ENCODE measurements at regions not wholly inside any gene's neighbourhood (a gene's known extent, or its start where the extent isn't known, plus 50 kb on each side); places are given as distances from the start of the nearest gene placed in this dataset.

GRCh38 chr4:32106767-32107166 lies 1386.6 kb downstream of the PCDH7 start:
- CTCF ChIA-PET: no interaction called here
- Mint-ChIP-seq H3K4me1 (no peaks in the 10 kb centered on the region), H3K27ac (no peak overlapping the region)

GRCh38 chr4:32112891-32113290 lies 1392.7 kb downstream of the PCDH7 start:
- CTCF ChIA-PET: no interaction called here
- Mint-ChIP-seq H3K4me1 (no peaks in the 10 kb centered on the region), H3K9me3 (ENCODE audit: low read depth) (peaks cover 3% of the 10 kb centered on the region), H3K36me3 (no peaks in the 10 kb centered on the region), H3K27me3 (no peaks in the 10 kb centered on the region), H3K27ac (no peak overlapping the region), H3K4me3 (no peak overlapping the region)
- no peak for DNase-seq
- no peak for ATAC-seq

More at GRCh38 chr4:32106767-32107166, 1386.6 kb downstream of the PCDH7 start:
- Mint-ChIP-seq H3K4me3 (no peak overlapping the region), H3K27me3 (no peaks in the 10 kb centered on the region), H3K9me3 (ENCODE audit: low read depth) (peaks cover 6% of the 10 kb centered on the region), H3K36me3 (no peaks in the 10 kb centered on the region)
- ATAC-seq (no peak), DNase-seq (no peak)

- ATAC-seq (no peak), DNase-seq (no peak)
- Mint-ChIP-seq H3K27me3 (no peaks in the 10 kb centered on the region), H3K9me3 (ENCODE audit: low read depth) (peaks cover 3% of the 10 kb centered on the region), H3K27ac (no peak overlapping the region), H3K36me3 (no peaks in the 10 kb centered on the region), H3K4me1 (no peaks in the 10 kb centered on the region), H3K4me3 (no peak overlapping the region)
- CTCF ChIA-PET: no interaction called here
Observed at GRCh38 chr4:32117693-32118092, 1397.5 kb downstream of the PCDH7 start.

GRCh38 chr4:32119907-32120306 lies 1399.7 kb downstream of the PCDH7 start:
- Mint-ChIP-seq H3K27me3 (no peaks in the 10 kb centered on the region), H3K4me1 (no peaks in the 10 kb centered on the region), H3K27ac (no peak overlapping the region), H3K9me3 (ENCODE audit: low read depth) (peaks cover 5% of the 10 kb centered on the region), H3K4me3 (no peak overlapping the region), H3K36me3 (no peaks in the 10 kb centered on the region)
- CTCF ChIA-PET: no interaction called here
- ATAC-seq (no peak), DNase-seq (no peak)

- no peaks in the 10 kb centered on the region for H3K27me3 Mint-ChIP-seq
- no peak overlapping the region for H3K27ac Mint-ChIP-seq
- H3K36me3 Mint-ChIP-seq: no peaks in the 10 kb centered on the region
- no peak for DNase-seq
- ATAC-seq: no peak
- H3K4me1 Mint-ChIP-seq: no peaks in the 10 kb centered on the region
- H3K9me3 Mint-ChIP-seq (ENCODE audit: low read depth): peaks cover 9% of the 10 kb centered on the region
- no peak overlapping the region for H3K4me3 Mint-ChIP-seq
- CTCF ChIA-PET: no interaction called here
Observed at GRCh38 chr4:32128549-32128948, 1408.4 kb downstream of the PCDH7 start.

GRCh38 chr4:32129967-32130366 lies 1409.8 kb downstream of the PCDH7 start:
- H3K27me3 Mint-ChIP-seq: no peaks in the 10 kb centered on the region
- H3K9me3 Mint-ChIP-seq (ENCODE audit: low read depth): peaks cover 11% of the 10 kb centered on the region
- H3K36me3 Mint-ChIP-seq: no peaks in the 10 kb centered on the region
- DNase-seq (no peak), ATAC-seq (no peak)
- no peak overlapping the region for H3K4me3 Mint-ChIP-seq
- no peaks in the 10 kb centered on the region for H3K4me1 Mint-ChIP-seq
- CTCF ChIA-PET: no interaction called here
- H3K27ac Mint-ChIP-seq: no peak overlapping the region

GRCh38 chr4:32133141-32133540 lies 1413.0 kb downstream of the PCDH7 start:
- CTCF ChIA-PET: no interaction called here
- Mint-ChIP-seq H3K4me1 (no peaks in the 10 kb centered on the region), H3K36me3 (no peaks in the 10 kb centered on the region), H3K27ac (no peak overlapping the region), H3K4me3 (no peak overlapping the region), H3K27me3 (no peaks in the 10 kb centered on the region), H3K9me3 (ENCODE audit: low read depth) (peaks cover 7% of the 10 kb centered on the region)
- no peak for DNase-seq
- no peak for ATAC-seq

- CTCF ChIA-PET: no interaction called here
- no peaks in the 10 kb centered on the region for H3K36me3 Mint-ChIP-seq
- peaks cover 7% of the 10 kb centered on the region for H3K9me3 Mint-ChIP-seq (ENCODE audit: low read depth)
- H3K27me3 Mint-ChIP-seq: no peaks in the 10 kb centered on the region
- no peak for DNase-seq
- no peak for ATAC-seq
- no peaks in the 10 kb centered on the region for H3K4me1 Mint-ChIP-seq
- no peak overlapping the region for H3K4me3 Mint-ChIP-seq
- no peak overlapping the region for H3K27ac Mint-ChIP-seq
Observed at GRCh38 chr4:32133734-32134133, 1413.6 kb downstream of the PCDH7 start.

GRCh38 chr4:32135642-32136041 lies 1415.5 kb downstream of the PCDH7 start:
- Mint-ChIP-seq H3K4me1 (no peaks in the 10 kb centered on the region), H3K9me3 (ENCODE audit: low read depth) (peaks cover 7% of the 10 kb centered on the region), H3K27ac (no peak overlapping the region), H3K36me3 (no peaks in the 10 kb centered on the region), H3K4me3 (no peak overlapping the region), H3K27me3 (no peaks in the 10 kb centered on the region)
- CTCF ChIA-PET: no interaction called here
- DNase-seq (no peak), ATAC-seq (no peak)

- no peak overlapping the region for H3K4me3 Mint-ChIP-seq
- CTCF ChIA-PET: no interaction called here
Observed at GRCh38 chr4:32136081-32136787, 1416.1 kb downstream of the PCDH7 start.

GRCh38 chr4:32140636-32141035 lies 1420.5 kb downstream of the PCDH7 start:
- peak; percentile 27 for ATAC-seq
- peaks cover 4% of the 10 kb centered on the region for H3K9me3 Mint-ChIP-seq (ENCODE audit: low read depth)

More at GRCh38 chr4:32136081-32136787, 1416.1 kb downstream of the PCDH7 start:
- Mint-ChIP-seq H3K27ac (no peak overlapping the region), H3K9me3 (ENCODE audit: low read depth) (peaks cover 8% of the 10 kb centered on the region), H3K27me3 (no peaks in the 10 kb centered on the region), H3K4me1 (no peaks in the 10 kb centered on the region), H3K36me3 (no peaks in the 10 kb centered on the region)
- ATAC-seq: no peak
- no peak for DNase-seq

GRCh38 chr4:32142075-32142474 lies 1421.9 kb downstream of the PCDH7 start:
- H3K4me3 Mint-ChIP-seq: no peak overlapping the region
- CTCF ChIA-PET: no interaction called here
- no peaks in the 10 kb centered on the region for H3K27me3 Mint-ChIP-seq
- H3K36me3 Mint-ChIP-seq: no peaks in the 10 kb centered on the region
- no peak overlapping the region for H3K27ac Mint-ChIP-seq
- H3K9me3 Mint-ChIP-seq (ENCODE audit: low read depth): peaks cover 4% of the 10 kb centered on the region
- no peaks in the 10 kb centered on the region for H3K4me1 Mint-ChIP-seq
- DNase-seq (no peak), ATAC-seq (no peak)

More at GRCh38 chr4:32140636-32141035, 1420.5 kb downstream of the PCDH7 start:
- Mint-ChIP-seq H3K4me3 (no peak overlapping the region), H3K4me1 (no peaks in the 10 kb centered on the region), H3K27me3 (no peaks in the 10 kb centered on the region), H3K27ac (no peak overlapping the region), H3K36me3 (no peaks in the 10 kb centered on the region)
- no peak for DNase-seq
- CTCF ChIA-PET: no interaction called here

- no peak overlapping the region for H3K27ac Mint-ChIP-seq
- no peak for DNase-seq
- no peaks in the 10 kb centered on the region for H3K36me3 Mint-ChIP-seq
- no peaks in the 10 kb centered on the region for H3K27me3 Mint-ChIP-seq
- ATAC-seq: no peak
- no peak overlapping the region for H3K4me3 Mint-ChIP-seq
- CTCF ChIA-PET: no interaction called here
- H3K4me1 Mint-ChIP-seq: no peaks in the 10 kb centered on the region
- H3K9me3 Mint-ChIP-seq (ENCODE audit: low read depth): peaks cover 10% of the 10 kb centered on the region
Observed at GRCh38 chr4:32145987-32146386, 1425.8 kb downstream of the PCDH7 start.

- H3K4me1 Mint-ChIP-seq: no peaks in the 10 kb centered on the region
- H3K27ac Mint-ChIP-seq: no peak overlapping the region
- no peak overlapping the region for H3K4me3 Mint-ChIP-seq
- no peaks in the 10 kb centered on the region for H3K27me3 Mint-ChIP-seq
- H3K9me3 Mint-ChIP-seq (ENCODE audit: low read depth): peaks cover 10% of the 10 kb centered on the region
- H3K36me3 Mint-ChIP-seq: no peaks in the 10 kb centered on the region
- DNase-seq (no peak), ATAC-seq (no peak)
- CTCF ChIA-PET: no interaction called here
Observed at GRCh38 chr4:32147446-32148085, 1427.4 kb downstream of the PCDH7 start.
